GM12865 (cell line): ENCODE measurements at regions not wholly inside any gene's neighbourhood (a gene's known extent, or its start where the extent isn't known, plus 50 kb on each side); places are given as distances from the start of the nearest gene placed in this dataset.
"Not testable (repeated sequence)": the region's sequence is repeated elsewhere in the genome, so short reads cannot be mapped to it uniquely, and the experiment has no call there.

Experiments used
- DNase-seq: peaks from one replicate; pipeline ENCODE4 v3.0.0; 2010; ENCODE audit warnings: low read depth
- H3K4me3 ChIP-seq: 2 replicates; pipeline ENCODE4 v1.5.1; 2011; ENCODE audit warnings: mild to moderate bottlenecking, low read depth, low read length, control low read depth
- TF ChIP-seq, protein P1 (sequence below): IDR thresholded peaks from 2 replicates; pipeline ENCODE4 v1.5.1; 2011; ENCODE audit warnings: low read length, control low read depth, low read depth, inconsistent platforms; ENCODE audit not compliant: insufficient read depth; ENCODE audit errors: missing control alignments

DNA sequence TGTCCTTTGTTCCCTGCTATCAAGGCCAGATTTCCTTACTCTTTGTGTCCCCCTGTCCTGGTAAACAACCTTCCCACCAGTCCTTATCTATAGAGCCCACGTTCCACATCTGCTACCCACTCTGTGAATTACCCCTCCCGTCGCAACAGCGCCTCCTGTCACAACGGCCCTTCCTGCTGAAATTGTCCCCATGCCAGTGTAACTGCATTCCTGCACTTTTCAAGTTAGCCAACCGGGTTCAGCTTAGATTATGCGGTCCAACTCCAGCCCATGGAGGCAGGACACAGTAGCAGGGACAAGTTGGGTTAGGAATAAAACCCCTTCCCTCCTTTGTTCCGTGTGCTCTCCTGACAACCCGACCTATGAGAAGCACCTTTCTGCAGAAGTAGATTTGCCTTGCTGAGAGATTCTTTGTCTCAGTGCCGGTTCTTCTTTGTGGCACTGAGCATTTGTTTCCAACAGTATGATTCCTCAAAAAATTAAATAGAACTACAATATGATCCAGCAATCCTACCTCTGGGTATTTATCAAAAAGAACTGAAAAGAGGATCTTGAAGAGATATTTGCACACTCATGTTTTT lies 180.3 kb downstream of the PTBP2 start:
- TF ChIP-seq, protein P1, sequence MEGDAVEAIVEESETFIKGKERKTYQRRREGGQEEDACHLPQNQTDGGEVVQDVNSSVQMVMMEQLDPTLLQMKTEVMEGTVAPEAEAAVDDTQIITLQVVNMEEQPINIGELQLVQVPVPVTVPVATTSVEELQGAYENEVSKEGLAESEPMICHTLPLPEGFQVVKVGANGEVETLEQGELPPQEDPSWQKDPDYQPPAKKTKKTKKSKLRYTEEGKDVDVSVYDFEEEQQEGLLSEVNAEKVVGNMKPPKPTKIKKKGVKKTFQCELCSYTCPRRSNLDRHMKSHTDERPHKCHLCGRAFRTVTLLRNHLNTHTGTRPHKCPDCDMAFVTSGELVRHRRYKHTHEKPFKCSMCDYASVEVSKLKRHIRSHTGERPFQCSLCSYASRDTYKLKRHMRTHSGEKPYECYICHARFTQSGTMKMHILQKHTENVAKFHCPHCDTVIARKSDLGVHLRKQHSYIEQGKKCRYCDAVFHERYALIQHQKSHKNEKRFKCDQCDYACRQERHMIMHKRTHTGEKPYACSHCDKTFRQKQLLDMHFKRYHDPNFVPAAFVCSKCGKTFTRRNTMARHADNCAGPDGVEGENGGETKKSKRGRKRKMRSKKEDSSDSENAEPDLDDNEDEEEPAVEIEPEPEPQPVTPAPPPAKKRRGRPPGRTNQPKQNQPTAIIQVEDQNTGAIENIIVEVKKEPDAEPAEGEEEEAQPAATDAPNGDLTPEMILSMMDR = no peak
- no peak for DNase-seq
- no peak overlapping the region for H3K4me3 ChIP-seq

DNA sequence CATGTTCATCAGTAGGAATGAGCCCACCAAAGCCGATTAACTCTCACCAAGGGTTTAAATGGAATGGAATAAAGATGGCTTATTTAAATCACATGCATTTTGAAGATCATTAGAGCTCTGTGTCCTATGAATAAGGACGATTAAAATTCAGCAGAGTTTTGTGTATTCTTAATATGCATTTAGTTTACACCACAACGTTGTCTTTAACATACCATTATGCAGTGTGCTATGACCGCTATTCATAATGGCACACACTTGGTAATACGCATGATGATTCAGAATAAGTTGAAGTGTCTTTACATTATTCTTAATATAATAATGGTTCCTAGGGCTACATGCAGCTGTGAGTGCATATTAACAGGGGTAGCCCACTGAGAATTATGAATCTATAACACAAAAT lies 190.7 kb downstream of the PTBP2 start:
- DNase-seq = no peak
- H3K4me3 ChIP-seq = no peak overlapping the region
- TF ChIP-seq, protein P1 = no peak

DNA sequence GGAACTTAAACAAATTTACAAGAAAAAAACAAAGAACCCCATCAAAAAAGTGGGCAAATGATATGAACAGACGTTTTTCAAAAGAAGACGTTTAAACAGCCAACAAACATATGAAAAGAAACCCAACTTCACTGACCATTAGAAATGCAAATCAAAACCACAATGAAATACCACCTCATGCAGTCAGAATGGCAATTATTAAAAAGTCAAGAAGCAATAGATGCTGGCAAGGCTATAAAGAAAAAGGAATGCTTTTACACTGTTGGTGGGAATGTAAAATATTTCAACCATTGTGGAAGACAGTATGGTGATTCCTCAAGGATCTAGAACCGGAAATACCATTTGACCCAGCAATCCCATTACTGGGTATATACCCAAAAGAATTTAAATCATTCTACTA lies 194.1 kb downstream of the PTBP2 start:
- H3K4me3 ChIP-seq, DNase-seq: not testable (repeated sequence)

DNA sequence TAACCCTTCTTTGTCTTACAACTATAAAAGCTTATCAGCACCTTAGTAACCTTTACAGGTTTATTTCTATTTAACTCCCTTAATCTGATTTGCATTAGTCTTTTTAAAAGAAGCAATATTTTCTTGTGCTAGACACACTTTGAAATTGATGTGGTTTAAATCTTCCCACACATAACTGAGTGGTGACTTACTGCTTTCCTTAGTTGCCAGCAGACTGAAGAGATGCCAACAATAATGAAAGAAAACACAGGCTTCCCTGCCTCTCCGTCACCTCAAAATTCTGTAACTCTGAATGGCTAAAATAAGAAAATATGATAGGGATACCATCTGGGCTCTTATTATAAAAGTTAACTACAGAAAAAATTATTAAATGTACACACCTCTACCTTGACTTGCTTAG lies 196.8 kb downstream of the PTBP2 start:
- H3K4me3 ChIP-seq = no peak overlapping the region
- DNase-seq = no peak
- TF ChIP-seq, protein P1 = no peak

DNA sequence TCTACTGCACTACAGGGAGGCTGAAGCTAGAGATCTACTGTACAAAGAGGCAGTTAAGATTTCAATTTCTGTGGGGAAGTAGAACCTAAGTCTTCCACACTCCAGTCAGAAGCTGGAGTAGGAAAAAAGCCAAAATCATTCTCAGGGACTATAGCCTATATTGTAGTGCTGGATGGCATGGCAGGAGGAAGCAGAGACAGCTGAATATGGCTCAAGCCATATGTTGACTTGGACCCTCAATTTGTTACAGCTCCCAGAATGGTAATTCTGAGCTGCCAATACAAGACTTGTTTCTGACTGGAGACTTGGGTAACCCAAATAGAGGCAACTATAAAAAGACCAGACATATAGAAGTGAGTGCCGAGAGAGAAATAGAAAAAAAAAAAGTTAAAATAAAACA lies 200.6 kb downstream of the PTBP2 start:
- no peak for DNase-seq
- TF ChIP-seq, protein P1 = no peak

DNA sequence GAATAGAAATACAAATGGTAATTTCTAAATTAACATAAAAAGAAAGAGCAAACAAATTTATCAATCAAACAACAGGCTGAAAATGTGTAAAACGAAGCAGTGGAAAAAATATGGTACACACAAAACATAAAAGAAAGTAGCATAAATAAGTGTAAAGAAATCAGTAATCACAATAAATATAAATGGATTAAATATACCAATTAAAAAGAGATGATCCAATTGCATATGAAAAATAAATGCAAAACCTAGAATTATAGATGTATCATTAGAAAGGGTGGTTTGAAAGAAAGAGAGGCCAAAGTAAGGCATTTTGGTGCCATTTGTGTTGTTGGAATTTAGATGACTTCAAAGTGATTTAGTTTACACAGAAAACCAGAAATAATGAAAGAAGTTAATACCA lies 202.2 kb downstream of the PTBP2 start:
- no peak for DNase-seq
- H3K4me3 ChIP-seq = no peak overlapping the region
- TF ChIP-seq, protein P1 = no peak

More for the DNA sequence above, 200.6 kb downstream of the PTBP2 start:
- H3K4me3 ChIP-seq = no peak overlapping the region

DNA sequence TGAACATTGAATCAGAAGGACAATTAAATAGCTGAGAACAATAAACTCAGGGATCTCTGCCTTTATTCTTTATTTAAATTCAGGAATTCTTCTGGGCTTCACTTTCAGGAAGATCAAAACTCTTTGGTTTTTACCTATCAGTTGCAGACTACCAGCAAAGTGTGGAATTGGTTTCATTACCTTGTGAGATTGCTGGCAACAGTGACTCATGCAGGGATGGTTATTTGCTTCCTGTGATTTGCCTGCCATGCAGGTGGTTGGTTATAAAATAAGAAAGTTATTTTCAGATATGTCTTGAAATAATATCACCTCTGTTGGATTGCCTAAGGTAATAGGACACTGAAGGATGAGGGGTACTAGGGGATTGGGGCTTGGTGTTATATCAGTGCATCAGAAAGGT lies 204.6 kb downstream of the PTBP2 start:
- TF ChIP-seq, protein P1 = no peak
- DNase-seq = no peak
- H3K4me3 ChIP-seq = no peak overlapping the region
